ENCODE measurements at regions not wholly inside any gene's neighbourhood (a gene's known extent, or its start where the extent isn't known, plus 50 kb on each side); places are given as distances from the start of the nearest gene placed in this dataset.

- TF ChIP-seq, protein P1, sequence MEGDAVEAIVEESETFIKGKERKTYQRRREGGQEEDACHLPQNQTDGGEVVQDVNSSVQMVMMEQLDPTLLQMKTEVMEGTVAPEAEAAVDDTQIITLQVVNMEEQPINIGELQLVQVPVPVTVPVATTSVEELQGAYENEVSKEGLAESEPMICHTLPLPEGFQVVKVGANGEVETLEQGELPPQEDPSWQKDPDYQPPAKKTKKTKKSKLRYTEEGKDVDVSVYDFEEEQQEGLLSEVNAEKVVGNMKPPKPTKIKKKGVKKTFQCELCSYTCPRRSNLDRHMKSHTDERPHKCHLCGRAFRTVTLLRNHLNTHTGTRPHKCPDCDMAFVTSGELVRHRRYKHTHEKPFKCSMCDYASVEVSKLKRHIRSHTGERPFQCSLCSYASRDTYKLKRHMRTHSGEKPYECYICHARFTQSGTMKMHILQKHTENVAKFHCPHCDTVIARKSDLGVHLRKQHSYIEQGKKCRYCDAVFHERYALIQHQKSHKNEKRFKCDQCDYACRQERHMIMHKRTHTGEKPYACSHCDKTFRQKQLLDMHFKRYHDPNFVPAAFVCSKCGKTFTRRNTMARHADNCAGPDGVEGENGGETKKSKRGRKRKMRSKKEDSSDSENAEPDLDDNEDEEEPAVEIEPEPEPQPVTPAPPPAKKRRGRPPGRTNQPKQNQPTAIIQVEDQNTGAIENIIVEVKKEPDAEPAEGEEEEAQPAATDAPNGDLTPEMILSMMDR (optimal IDR thresholded peaks at IDR 0.05 in 1 of 3, IDR thresholded peaks at IDR 0.05 in 1 of 3, conservative IDR thresholded peaks at IDR 0.05 in 1 of 3; ENCODE audit: extremely low read depth in 1 of 3, insufficient read depth in 2 of 3, low read length in 3 of 3) = no peak
- no peak for TF ChIP-seq EZH2 (IDR thresholded peaks at IDR 0.05; ENCODE audit: low read length)
Observed at GRCh38 chr6:41475164-41475563, 71.0 kb upstream of the FOXP4 start.

All from keratinocyte (primary cell).